ENCODE measurements at regions not wholly inside any gene's neighbourhood (a gene's known extent, or its start where the extent isn't known, plus 50 kb on each side); places are given as distances from the start of the nearest gene placed in this dataset.

DNA sequence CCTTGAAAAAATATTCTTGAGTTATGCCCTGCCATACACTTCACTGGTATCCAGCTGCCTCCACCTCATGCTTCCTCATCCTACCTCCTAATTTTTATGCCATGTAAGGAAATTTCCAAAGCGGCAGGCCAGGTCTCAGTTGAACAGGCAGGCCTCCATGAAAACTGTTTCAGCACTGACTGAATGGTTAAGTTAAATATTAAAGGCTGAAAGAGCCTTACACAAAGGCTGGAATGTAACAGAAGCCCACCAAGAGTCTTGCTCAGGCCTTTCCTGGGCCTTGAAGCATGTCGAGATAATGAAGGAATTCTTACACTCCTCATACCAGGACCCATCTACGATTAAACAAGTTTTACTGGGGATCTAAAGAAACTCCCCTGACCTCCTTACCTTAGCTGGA is 359.6 kb upstream of the NOCT start:
- TF ChIP-seq, protein P1, sequence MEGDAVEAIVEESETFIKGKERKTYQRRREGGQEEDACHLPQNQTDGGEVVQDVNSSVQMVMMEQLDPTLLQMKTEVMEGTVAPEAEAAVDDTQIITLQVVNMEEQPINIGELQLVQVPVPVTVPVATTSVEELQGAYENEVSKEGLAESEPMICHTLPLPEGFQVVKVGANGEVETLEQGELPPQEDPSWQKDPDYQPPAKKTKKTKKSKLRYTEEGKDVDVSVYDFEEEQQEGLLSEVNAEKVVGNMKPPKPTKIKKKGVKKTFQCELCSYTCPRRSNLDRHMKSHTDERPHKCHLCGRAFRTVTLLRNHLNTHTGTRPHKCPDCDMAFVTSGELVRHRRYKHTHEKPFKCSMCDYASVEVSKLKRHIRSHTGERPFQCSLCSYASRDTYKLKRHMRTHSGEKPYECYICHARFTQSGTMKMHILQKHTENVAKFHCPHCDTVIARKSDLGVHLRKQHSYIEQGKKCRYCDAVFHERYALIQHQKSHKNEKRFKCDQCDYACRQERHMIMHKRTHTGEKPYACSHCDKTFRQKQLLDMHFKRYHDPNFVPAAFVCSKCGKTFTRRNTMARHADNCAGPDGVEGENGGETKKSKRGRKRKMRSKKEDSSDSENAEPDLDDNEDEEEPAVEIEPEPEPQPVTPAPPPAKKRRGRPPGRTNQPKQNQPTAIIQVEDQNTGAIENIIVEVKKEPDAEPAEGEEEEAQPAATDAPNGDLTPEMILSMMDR (conservative IDR thresholded peaks at IDR 0.05), result no peak
- no peak overlapping the region for H3K27ac ChIP-seq

DNA sequence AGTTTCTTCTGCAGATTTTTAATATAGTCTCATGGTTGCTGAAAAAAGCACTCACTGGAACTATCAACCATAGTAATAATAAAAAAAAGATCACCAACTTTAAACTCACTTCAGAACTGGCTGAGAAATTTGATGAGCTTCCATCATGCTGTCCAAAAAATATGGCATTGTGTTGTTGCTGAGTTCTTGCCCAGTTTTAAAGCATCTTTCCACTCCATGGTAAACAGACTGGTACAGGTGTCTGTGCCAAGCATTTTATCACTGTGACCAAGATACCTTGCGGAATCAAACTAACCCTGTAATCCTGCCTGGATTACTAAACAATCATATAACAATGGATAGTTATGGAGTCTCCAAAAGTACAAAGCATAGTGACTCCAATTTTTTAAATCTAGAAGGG is 360.3 kb upstream of the NOCT start:
- no peak overlapping the region for H3K27ac ChIP-seq
- TF ChIP-seq, protein P1 (conservative IDR thresholded peaks at IDR 0.05), result no peak

DNA sequence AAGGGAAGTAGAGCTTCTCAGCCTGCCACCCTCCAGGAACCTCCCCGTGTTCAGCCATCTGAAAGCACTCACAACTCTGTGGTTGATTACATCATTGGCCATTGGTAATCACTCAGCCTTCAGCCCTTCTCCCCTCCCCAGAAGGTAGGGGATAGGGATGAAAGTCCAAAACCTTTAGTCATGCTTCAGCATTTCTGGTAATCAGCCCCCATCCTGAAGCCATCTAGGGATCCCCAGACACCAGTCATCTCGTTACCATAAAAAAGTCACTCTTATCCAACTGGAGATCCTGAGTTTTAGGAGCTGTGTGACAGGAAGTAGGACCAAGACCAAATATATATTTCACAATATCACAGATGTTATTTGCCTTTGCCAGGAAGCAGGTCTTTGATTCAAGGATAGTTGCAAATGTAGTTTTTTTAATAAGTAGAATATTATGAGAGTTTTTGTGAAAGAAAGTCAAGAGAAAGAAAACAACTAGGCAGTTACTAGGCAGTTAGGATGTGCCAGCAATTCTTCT is 364.6 kb upstream of the NOCT start:
- no peak overlapping the region for H3K27ac ChIP-seq
- TF ChIP-seq, protein P1 (conservative IDR thresholded peaks at IDR 0.05), result no peak

DNA sequence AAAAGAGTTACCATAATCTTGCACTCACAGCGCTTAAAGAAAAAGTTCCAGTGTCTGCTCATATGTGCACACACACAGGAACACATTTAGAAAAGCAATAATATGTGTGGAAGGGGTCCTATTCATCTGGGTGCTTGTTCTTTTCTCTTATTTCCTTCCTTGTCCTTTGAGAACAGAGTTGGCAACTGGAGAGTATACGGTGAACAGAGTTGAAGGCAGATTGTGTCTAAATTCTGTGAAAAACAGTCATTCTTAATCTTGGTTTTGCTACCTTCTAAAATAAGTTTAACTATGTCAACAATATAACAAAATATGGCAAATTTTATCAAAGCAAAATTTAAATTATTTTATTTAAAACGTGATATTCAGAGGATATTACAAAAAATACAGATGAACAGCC is 365.1 kb upstream of the NOCT start:
- TF ChIP-seq, protein P1 (conservative IDR thresholded peaks at IDR 0.05), result no peak
- no peak overlapping the region for H3K27ac ChIP-seq

DNA sequence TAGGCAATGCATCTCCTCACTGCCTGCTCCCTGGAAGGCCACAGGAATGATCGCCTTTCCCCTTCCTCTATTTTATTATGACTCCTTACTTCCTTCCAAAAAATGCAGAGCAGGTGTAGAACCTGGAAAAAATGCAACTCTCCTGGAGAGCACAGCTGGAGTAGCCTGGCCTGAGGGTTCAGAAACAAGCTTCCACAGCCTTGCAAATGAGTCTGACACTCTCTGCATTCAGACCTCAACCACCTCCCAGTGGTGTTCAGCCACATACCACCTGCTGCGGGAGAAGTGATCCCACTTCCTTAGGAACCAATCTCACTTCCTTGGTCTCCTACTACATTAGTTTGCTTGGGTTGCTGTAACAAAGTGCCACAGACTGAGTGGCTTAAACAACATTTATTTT is 368.1 kb upstream of the NOCT start:
- H3K27ac ChIP-seq, result no peak overlapping the region
- TF ChIP-seq, protein P1 (conservative IDR thresholded peaks at IDR 0.05), result no peak

DNA sequence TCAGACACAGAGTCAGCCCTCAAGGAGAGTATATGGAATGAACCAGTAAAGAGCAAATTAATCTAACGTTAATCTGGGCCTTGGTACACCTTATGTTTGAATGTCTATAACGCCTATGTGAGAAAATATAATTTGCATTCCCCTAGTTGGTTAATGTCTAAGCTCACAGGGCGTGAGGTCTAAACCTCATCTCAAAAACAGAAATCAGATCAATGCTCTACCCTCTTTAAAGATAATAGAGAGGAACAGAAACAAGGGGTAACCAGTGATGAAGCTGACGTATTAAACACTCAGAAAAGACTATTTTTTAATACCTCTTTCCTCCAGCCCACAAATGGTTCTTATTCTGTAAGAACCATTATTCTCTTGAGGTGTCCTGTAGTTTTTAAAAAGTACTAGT is 369.2 kb upstream of the NOCT start:
- no peak overlapping the region for H3K27ac ChIP-seq
- TF ChIP-seq, protein P1 (conservative IDR thresholded peaks at IDR 0.05), result no peak

DNA sequence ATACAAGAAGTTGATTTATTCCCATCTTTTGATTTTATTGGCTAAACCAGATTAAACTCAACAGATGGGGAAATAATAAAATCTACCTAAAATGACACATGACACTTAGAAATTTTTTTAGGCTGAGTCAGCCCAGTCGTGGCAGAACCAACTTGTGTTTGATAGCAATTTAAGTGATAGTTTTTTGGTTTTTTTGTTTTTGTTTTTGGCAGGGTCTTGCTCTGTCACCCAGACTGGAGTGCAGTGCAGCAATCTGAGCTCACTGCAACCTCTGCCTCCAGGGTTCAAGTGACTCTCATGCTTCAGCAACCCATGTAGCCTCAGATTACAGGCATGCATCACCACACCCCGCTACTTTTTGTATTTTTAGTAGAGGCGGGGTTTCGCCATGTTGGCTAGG is 370.3 kb upstream of the NOCT start:
- H3K27ac ChIP-seq, result no peak overlapping the region
- TF ChIP-seq, protein P1 (conservative IDR thresholded peaks at IDR 0.05), result no peak

Measured in VCaP (cell line).